GM23338 (cell line): ENCODE measurements at regions not wholly inside any gene's neighbourhood (a gene's known extent, or its start where the extent isn't known, plus 50 kb on each side); places are given as distances from the start of the nearest gene placed in this dataset.

Source experiments
- CREB1 ChIP-seq: fragments of 250-450 bp; sonication (Bioruptor Pico); IDR thresholded peaks from 2 replicates; pipeline ENCODE4 v1.5.0; 2020; ENCODE audit warnings: low read depth, mild to moderate bottlenecking, moderate library complexity
- EZH2 ChIP-seq: fragments of 200-600 bp; sonication (generic); IDR thresholded peaks from one replicate; pipeline ENCODE4 v1.8.0; 2017; ENCODE audit warnings: antibody characterized with exemption, mild to moderate bottlenecking, low read depth; ENCODE audit not compliant: unreplicated experiment
- EZH2phosphoT487 ChIP-seq: fragments of 200-600 bp; sonication (generic); IDR thresholded peaks from one replicate; pipeline ENCODE4 v1.8.1; 2018; ENCODE audit warnings: antibody characterized with exemption; ENCODE audit not compliant: unreplicated experiment
- JUNB ChIP-seq: IDR thresholded peaks from one replicate; pipeline ENCODE4 v1.6.1; 2016; ENCODE audit warnings: antibody characterized with exemption; ENCODE audit not compliant: unreplicated experiment
- POLR2AphosphoS5 ChIP-seq: IDR thresholded peaks from 2 replicates; pipeline ENCODE4 v1.6.1; 2016; ENCODE audit warnings: antibody characterized with exemption, low read depth
- ZNF114 ChIP-seq: fragments of 250-450 bp; sonication (Bioruptor Pico); IDR thresholded peaks from 2 replicates; pipeline ENCODE4 v1.5.0; 2020; ENCODE audit warnings: mild to moderate bottlenecking, moderate library complexity
- ZNF331 ChIP-seq: fragments of 250-450 bp; sonication (Bioruptor Pico); IDR thresholded peaks from 2 replicates; pipeline ENCODE4 v1.5.0; 2020; ENCODE audit warnings: low read depth, mild to moderate bottlenecking, moderate library complexity
- TF ChIP-seq, protein P1 (sequence below), 2 experiments: fragments of 200-600 bp in 1 of 2; sonication (generic) in 1 of 2; conservative IDR thresholded peaks; 2 replicates each; pipeline versions ENCODE4 v1.5.1 to v1.6.1; 2016 to 2017; ENCODE audit warnings: antibody characterized with exemption in 2 of 2, low read depth in 2 of 2, mild to moderate bottlenecking in 2 of 2, moderate library complexity in 1 of 2
- TF ChIP-seq, protein P2 (sequence below): IDR thresholded peaks from one replicate; pipeline ENCODE4 v1.6.1; 2018; ENCODE audit warnings: antibody characterized with exemption; ENCODE audit not compliant: unreplicated experiment
- TF ChIP-seq, protein P3 (sequence below): fragments of 250-450 bp; sonication (Bioruptor Pico); IDR thresholded peaks from 2 replicates; pipeline ENCODE4 v1.5.0; 2020; ENCODE audit warnings: mild to moderate bottlenecking, moderate library complexity

DNA sequence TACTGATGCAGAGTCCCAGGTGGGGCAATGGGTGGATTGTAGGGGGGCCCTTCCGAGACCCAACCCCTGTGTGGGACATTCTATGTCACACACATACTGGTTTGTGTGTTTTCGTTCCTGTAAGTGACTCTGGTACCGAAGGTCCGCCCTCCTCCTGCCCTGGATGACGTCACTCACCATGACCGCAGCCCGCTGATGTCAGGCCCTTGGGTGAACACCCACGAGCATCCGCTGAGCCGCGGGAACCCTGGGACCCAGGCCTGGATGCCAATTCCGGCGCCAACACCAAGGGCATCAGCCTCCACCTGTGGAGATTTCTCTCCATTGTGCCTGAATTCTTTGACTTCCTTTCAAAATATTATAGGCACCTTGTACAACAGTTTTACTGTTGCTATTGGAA, 184.3 kb downstream of the MTRR start:
- TF ChIP-seq, protein P1, sequence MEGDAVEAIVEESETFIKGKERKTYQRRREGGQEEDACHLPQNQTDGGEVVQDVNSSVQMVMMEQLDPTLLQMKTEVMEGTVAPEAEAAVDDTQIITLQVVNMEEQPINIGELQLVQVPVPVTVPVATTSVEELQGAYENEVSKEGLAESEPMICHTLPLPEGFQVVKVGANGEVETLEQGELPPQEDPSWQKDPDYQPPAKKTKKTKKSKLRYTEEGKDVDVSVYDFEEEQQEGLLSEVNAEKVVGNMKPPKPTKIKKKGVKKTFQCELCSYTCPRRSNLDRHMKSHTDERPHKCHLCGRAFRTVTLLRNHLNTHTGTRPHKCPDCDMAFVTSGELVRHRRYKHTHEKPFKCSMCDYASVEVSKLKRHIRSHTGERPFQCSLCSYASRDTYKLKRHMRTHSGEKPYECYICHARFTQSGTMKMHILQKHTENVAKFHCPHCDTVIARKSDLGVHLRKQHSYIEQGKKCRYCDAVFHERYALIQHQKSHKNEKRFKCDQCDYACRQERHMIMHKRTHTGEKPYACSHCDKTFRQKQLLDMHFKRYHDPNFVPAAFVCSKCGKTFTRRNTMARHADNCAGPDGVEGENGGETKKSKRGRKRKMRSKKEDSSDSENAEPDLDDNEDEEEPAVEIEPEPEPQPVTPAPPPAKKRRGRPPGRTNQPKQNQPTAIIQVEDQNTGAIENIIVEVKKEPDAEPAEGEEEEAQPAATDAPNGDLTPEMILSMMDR (conservative IDR thresholded peaks at IDR 0.05; ENCODE audit: low read depth in 2 of 2), result no peak
- no peak for TF ChIP-seq EZH2
- no peak for TF ChIP-seq POLR2AphosphoS5
- no peak for TF ChIP-seq EZH2phosphoT487
- TF ChIP-seq, protein P2, sequence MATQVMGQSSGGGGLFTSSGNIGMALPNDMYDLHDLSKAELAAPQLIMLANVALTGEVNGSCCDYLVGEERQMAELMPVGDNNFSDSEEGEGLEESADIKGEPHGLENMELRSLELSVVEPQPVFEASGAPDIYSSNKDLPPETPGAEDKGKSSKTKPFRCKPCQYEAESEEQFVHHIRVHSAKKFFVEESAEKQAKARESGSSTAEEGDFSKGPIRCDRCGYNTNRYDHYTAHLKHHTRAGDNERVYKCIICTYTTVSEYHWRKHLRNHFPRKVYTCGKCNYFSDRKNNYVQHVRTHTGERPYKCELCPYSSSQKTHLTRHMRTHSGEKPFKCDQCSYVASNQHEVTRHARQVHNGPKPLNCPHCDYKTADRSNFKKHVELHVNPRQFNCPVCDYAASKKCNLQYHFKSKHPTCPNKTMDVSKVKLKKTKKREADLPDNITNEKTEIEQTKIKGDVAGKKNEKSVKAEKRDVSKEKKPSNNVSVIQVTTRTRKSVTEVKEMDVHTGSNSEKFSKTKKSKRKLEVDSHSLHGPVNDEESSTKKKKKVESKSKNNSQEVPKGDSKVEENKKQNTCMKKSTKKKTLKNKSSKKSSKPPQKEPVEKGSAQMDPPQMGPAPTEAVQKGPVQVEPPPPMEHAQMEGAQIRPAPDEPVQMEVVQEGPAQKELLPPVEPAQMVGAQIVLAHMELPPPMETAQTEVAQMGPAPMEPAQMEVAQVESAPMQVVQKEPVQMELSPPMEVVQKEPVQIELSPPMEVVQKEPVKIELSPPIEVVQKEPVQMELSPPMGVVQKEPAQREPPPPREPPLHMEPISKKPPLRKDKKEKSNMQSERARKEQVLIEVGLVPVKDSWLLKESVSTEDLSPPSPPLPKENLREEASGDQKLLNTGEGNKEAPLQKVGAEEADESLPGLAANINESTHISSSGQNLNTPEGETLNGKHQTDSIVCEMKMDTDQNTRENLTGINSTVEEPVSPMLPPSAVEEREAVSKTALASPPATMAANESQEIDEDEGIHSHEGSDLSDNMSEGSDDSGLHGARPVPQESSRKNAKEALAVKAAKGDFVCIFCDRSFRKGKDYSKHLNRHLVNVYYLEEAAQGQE, result no peak
- TF ChIP-seq, protein P3, sequence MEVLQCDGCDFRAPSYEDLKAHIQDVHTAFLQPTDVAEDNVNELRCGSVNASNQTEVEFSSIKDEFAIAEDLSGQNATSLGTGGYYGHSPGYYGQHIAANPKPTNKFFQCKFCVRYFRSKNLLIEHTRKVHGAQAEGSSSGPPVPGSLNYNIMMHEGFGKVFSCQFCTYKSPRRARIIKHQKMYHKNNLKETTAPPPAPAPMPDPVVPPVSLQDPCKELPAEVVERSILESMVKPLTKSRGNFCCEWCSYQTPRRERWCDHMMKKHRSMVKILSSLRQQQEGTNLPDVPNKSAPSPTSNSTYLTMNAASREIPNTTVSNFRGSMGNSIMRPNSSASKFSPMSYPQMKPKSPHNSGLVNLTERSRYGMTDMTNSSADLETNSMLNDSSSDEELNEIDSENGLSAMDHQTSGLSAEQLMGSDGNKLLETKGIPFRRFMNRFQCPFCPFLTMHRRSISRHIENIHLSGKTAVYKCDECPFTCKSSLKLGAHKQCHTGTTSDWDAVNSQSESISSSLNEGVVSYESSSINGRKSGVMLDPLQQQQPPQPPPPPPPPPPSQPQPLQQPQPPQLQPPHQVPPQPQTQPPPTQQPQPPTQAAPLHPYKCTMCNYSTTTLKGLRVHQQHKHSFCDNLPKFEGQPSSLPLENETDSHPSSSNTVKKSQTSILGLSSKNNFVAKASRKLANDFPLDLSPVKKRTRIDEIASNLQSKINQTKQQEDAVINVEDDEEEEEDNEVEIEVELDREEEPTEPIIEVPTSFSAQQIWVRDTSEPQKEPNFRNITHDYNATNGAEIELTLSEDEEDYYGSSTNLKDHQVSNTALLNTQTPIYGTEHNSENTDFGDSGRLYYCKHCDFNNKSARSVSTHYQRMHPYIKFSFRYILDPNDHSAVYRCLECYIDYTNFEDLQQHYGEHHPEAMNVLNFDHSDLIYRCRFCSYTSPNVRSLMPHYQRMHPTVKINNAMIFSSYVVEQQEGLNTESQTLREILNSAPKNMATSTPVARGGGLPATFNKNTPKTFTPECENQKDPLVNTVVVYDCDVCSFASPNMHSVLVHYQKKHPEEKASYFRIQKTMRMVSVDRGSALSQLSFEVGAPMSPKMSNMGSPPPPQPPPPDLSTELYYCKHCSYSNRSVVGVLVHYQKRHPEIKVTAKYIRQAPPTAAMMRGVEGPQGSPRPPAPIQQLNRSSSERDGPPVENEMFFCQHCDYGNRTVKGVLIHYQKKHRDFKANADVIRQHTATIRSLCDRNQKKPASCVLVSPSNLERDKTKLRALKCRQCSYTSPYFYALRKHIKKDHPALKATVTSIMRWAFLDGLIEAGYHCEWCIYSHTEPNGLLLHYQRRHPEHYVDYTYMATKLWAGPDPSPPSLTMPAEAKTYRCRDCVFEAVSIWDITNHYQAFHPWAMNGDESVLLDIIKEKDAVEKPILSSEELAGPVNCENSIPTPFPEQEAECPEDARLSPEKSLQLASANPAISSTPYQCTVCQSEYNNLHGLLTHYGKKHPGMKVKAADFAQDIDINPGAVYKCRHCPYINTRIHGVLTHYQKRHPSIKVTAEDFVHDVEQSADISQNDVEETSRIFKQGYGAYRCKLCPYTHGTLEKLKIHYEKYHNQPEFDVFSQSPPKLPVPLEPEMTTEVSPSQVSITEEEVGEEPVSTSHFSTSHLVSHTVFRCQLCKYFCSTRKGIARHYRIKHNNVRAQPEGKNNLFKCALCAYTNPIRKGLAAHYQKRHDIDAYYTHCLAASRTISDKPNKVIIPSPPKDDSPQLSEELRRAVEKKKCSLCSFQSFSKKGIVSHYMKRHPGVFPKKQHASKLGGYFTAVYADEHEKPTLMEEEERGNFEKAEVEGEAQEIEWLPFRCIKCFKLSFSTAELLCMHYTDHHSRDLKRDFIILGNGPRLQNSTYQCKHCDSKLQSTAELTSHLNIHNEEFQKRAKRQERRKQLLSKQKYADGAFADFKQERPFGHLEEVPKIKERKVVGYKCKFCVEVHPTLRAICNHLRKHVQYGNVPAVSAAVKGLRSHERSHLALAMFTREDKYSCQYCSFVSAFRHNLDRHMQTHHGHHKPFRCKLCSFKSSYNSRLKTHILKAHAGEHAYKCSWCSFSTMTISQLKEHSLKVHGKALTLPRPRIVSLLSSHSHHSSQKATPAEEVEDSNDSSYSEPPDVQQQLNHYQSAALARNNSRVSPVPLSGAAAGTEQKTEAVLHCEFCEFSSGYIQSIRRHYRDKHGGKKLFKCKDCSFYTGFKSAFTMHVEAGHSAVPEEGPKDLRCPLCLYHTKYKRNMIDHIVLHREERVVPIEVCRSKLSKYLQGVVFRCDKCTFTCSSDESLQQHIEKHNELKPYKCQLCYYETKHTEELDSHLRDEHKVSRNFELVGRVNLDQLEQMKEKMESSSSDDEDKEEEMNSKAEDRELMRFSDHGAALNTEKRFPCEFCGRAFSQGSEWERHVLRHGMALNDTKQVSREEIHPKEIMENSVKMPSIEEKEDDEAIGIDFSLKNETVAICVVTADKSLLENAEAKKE (CRISPR knock-in tag), result no peak
- TF ChIP-seq CREB1 (CRISPR knock-in tag), result no peak
- TF ChIP-seq JUNB, result no peak
- TF ChIP-seq ZNF114, result no peak
- TF ChIP-seq ZNF331 (CRISPR knock-in tag), result no peak
